ENCODE measurements at regions not wholly inside any gene's neighbourhood (a gene's known extent, or its start where the extent isn't known, plus 50 kb on each side); places are given as distances from the start of the nearest gene placed in this dataset.

- no peak for DNase-seq (ENCODE audit: low spot score in 2 of 2)
- intact Hi-C loops (cut with DNase I), result no loop called here
- Histone ChIP-seq H3K9me3 (no peaks in the 10 kb centered on the region), H3K27ac (no peak overlapping the region), H3K27me3 (no peaks in the 10 kb centered on the region), H3K4me1 (no peaks in the 10 kb centered on the region), H3K36me3 (no peaks in the 10 kb centered on the region), H3K4me3 (no peak overlapping the region)
- TF ChIP-seq, protein P1, sequence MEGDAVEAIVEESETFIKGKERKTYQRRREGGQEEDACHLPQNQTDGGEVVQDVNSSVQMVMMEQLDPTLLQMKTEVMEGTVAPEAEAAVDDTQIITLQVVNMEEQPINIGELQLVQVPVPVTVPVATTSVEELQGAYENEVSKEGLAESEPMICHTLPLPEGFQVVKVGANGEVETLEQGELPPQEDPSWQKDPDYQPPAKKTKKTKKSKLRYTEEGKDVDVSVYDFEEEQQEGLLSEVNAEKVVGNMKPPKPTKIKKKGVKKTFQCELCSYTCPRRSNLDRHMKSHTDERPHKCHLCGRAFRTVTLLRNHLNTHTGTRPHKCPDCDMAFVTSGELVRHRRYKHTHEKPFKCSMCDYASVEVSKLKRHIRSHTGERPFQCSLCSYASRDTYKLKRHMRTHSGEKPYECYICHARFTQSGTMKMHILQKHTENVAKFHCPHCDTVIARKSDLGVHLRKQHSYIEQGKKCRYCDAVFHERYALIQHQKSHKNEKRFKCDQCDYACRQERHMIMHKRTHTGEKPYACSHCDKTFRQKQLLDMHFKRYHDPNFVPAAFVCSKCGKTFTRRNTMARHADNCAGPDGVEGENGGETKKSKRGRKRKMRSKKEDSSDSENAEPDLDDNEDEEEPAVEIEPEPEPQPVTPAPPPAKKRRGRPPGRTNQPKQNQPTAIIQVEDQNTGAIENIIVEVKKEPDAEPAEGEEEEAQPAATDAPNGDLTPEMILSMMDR (IDR thresholded peaks at IDR 0.05), result no peak
Measured at GRCh38 chr12:60830381-60830780, 1234.6 kb downstream of the SLC16A7 start.

DNA sequence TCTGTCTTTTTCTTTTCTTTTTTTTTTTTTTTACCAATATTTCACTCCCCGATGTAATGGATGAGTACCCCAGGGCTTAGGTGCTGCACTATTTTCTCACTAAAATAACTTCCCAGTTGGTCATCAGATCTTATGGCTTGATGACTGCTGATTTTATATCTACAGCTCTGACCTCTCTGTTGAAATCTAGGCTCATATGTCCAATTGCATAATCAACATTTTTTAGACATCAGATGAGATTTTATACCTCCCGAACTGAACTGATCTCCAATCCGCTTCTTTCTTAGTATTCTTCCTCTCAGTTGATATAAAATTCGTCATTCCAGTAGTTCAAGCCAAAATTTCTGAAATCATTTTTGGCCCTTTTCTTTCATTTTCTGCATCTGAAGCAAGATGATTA is 1236.5 kb downstream of the SLC16A7 start:
- H3K4me1 ChIP-seq, result no peaks in the 10 kb centered on the region
- no peaks in the 10 kb centered on the region for H3K9me3 ChIP-seq
- no peaks in the 10 kb centered on the region for H3K36me3 ChIP-seq
- intact Hi-C loops (cut with DNase I), result no loop called here
- no peak for DNase-seq (ENCODE audit: low spot score in 2 of 2)
- H3K27me3 ChIP-seq, result no peaks in the 10 kb centered on the region
- H3K4me3 ChIP-seq, result no peak overlapping the region
- TF ChIP-seq, protein P1 (IDR thresholded peaks at IDR 0.05), result no peak
- H3K27ac ChIP-seq, result no peak overlapping the region

GRCh38 chr12:60834372-60834771 is 1238.5 kb downstream of the SLC16A7 start:
- Histone ChIP-seq H3K27me3 (no peaks in the 10 kb centered on the region), H3K27ac (no peak overlapping the region), H3K4me3 (no peak overlapping the region), H3K36me3 (no peaks in the 10 kb centered on the region), H3K4me1 (no peaks in the 10 kb centered on the region), H3K9me3 (no peaks in the 10 kb centered on the region)
- intact Hi-C loops (cut with DNase I), result no loop called here
- DNase-seq (ENCODE audit: low spot score in 2 of 2), result no peak
- TF ChIP-seq, protein P1 (IDR thresholded peaks at IDR 0.05), result no peak

DNA sequence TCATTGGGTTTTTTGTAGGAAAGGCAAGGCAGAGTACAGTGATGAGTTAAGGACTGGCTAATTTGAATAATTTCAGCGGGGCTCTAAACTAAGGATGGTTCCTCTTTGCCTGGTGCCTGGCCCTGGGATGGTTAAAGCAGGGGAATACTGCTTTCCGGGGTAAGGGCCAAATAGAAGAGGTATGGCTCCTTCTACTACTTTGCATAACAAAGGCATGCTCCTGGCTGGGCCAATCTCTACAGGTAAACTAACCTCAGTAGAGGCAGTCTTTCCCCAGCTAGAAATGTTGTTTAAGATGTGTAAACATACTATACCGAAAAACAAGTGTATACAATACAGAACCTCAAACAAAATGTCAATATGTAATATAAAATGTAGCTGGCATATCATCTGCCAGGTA is 1239.0 kb downstream of the SLC16A7 start:
- Histone ChIP-seq H3K27ac (no peak overlapping the region), H3K36me3 (no peaks in the 10 kb centered on the region), H3K27me3 (no peaks in the 10 kb centered on the region), H3K4me3 (no peak overlapping the region), H3K4me1 (no peaks in the 10 kb centered on the region), H3K9me3 (no peaks in the 10 kb centered on the region)
- TF ChIP-seq, protein P1 (IDR thresholded peaks at IDR 0.05), result no peak
- DNase-seq (ENCODE audit: low spot score in 2 of 2), result no peak
- intact Hi-C loops (cut with DNase I), result no loop called here

GRCh38 chr12:60836651-60837050 is 1240.8 kb downstream of the SLC16A7 start:
- Histone ChIP-seq H3K4me3 (no peak overlapping the region), H3K27ac (no peak overlapping the region), H3K4me1 (no peaks in the 10 kb centered on the region), H3K9me3 (no peaks in the 10 kb centered on the region), H3K36me3 (no peaks in the 10 kb centered on the region), H3K27me3 (no peaks in the 10 kb centered on the region)
- TF ChIP-seq, protein P1 (IDR thresholded peaks at IDR 0.05), result no peak
- intact Hi-C loops (cut with DNase I), result no loop called here
- no peak for DNase-seq (ENCODE audit: low spot score in 2 of 2)

GRCh38 chr12:60842181-60842580 is 1246.4 kb downstream of the SLC16A7 start:
- Histone ChIP-seq H3K9me3 (no peaks in the 10 kb centered on the region), H3K4me3 (no peak overlapping the region), H3K27ac (no peak overlapping the region), H3K27me3 (no peaks in the 10 kb centered on the region), H3K36me3 (no peaks in the 10 kb centered on the region), H3K4me1 (no peaks in the 10 kb centered on the region)
- intact Hi-C loops (cut with DNase I), result no loop called here
- DNase-seq (ENCODE audit: low spot score in 2 of 2), result no peak
- TF ChIP-seq, protein P1 (IDR thresholded peaks at IDR 0.05), result no peak

Measured in ascending aorta (tissue), 2 donors.